ENCODE measurements at regions not wholly inside any gene's neighbourhood (a gene's known extent, or its start where the extent isn't known, plus 50 kb on each side); places are given as distances from the start of the nearest gene placed in this dataset.
"Not testable (repeated sequence)": the region's sequence is repeated elsewhere in the genome, so short reads cannot be mapped to it uniquely, and the experiment has no call there.

DNA sequence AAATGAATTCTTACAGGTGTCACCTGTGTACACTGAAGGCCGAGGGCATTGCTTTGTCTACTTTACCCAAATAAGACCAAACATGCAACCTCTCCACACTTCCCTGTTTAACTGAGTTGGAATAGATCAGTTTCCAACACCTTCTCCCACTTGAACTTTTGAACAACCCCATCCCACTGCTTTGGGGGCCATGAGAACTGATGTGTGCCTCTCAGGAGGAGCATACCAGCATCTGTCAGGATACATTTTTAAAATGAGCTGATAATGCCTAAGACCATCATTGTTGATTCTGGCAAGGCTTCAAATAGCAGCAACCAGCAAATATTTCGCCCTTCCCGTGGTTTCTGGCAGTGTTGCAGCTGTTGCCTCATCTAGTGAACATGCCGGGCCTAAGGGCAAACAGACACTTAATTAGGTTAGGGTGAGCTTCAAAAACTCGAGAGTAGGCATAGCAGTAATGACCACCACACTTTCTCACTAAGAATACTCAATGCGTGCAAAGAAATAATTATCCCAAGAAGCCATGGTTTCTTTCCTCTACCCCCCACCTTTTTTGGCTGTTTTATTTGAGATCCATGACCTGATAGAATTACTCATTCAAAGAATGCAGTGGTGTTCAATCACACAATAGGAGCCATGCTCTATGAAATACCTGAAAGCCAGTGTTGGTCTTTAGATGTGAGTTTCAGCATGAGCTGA, 63.7 kb downstream of the MAP10 start:
- Histone ChIP-seq H3K9ac (ENCODE audit: low read length) (no peak overlapping the region), H3K4me1 (ENCODE audit: low read length) (no peaks in the 10 kb centered on the region), H3K36me3 (replicated peaks; ENCODE audit: low read depth, low read length) (no peaks in the 10 kb centered on the region), H3K79me2 (ENCODE audit: low read length) (no peaks in the 10 kb centered on the region), H3K9me3 (ENCODE audit: insufficient read depth, low read length) (no peaks in the 10 kb centered on the region), H4K20me1 (ENCODE audit: insufficient read depth, low read length) (no peaks in the 10 kb centered on the region), H2AFZ (ENCODE audit: low read depth, low read length) (no peak overlapping the region), H3K4me2 (ENCODE audit: low read length) (no peak overlapping the region), H3K4me3 (ENCODE audit: low read length) (no peak overlapping the region), H3K27me3 (ENCODE audit: low read depth, low read length) (peaks cover 8% of the 10 kb centered on the region; the same call in 1 of the 2 replicates), H3K27ac (ENCODE audit: low read length) (no peak overlapping the region)
- TF ChIP-seq CTCF (IDR thresholded peaks at IDR 0.05; ENCODE audit: low read depth, low read length) (no peak), EZH2phosphoT487 (IDR thresholded peaks at IDR 0.05; ENCODE audit: low read depth) (no peak)

- not testable (repeated sequence) for H3K27ac ChIP-seq (ENCODE audit: low read length); H3K4me1 ChIP-seq (ENCODE audit: low read length); H3K9ac ChIP-seq (ENCODE audit: low read length); H3K79me2 ChIP-seq (ENCODE audit: low read length); H3K9me3 ChIP-seq (ENCODE audit: insufficient read depth, low read length); H3K4me3 ChIP-seq (ENCODE audit: low read length); H2AFZ ChIP-seq (ENCODE audit: low read depth, low read length); H4K20me1 ChIP-seq (ENCODE audit: insufficient read depth, low read length); H3K4me2 ChIP-seq (ENCODE audit: low read length); H3K36me3 ChIP-seq (replicated peaks; ENCODE audit: low read depth, low read length); H3K27me3 ChIP-seq (ENCODE audit: low read depth, low read length)
Observed at GRCh38 chr1:232871291-232871969, 66.2 kb downstream of the MAP10 start.

DNA sequence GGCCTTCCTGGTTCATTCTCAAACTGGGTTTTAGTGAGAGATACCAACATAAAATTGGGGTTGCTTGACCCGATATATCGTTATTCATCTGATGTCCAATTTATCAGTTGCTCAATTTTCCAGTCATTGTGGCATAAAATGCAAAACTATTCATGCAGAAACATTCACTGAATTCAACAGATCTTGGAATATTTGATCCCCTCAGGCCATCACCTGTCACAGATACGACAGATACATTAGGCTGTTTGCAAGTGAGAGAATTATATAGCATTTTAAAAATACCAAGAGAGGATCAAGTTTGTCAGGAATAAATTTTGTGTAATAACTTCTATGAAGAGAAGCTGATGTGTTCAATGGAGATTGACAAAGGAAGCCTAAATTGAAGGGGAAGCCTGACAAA, 67.1 kb downstream of the MAP10 start:
- Histone ChIP-seq H3K4me3 (ENCODE audit: low read length) (no peak overlapping the region), H3K27me3 (ENCODE audit: low read depth, low read length) (no peaks in the 10 kb centered on the region), H3K4me2 (ENCODE audit: low read length) (no peak overlapping the region), H3K9me3 (ENCODE audit: insufficient read depth, low read length) (no peaks in the 10 kb centered on the region), H3K9ac (ENCODE audit: low read length) (no peak overlapping the region), H3K36me3 (replicated peaks; ENCODE audit: low read depth, low read length) (no peaks in the 10 kb centered on the region), H4K20me1 (ENCODE audit: insufficient read depth, low read length) (no peaks in the 10 kb centered on the region), H3K27ac (ENCODE audit: low read length) (no peak overlapping the region), H3K79me2 (ENCODE audit: low read length) (no peaks in the 10 kb centered on the region), H2AFZ (ENCODE audit: low read depth, low read length) (no peak overlapping the region), H3K4me1 (ENCODE audit: low read length) (peaks cover 3% of the 10 kb centered on the region)
- no peak for TF ChIP-seq CTCF (IDR thresholded peaks at IDR 0.05; ENCODE audit: low read depth, low read length)
- no peak for TF ChIP-seq EZH2phosphoT487 (IDR thresholded peaks at IDR 0.05; ENCODE audit: low read depth)

GRCh38 chr1:232872738-232873137, 67.5 kb downstream of the MAP10 start:
- H3K27ac ChIP-seq (ENCODE audit: low read length): no peak overlapping the region
- H3K9me3 ChIP-seq (ENCODE audit: insufficient read depth, low read length): no peaks in the 10 kb centered on the region
- H3K27me3 ChIP-seq (ENCODE audit: low read depth, low read length): no peaks in the 10 kb centered on the region
- H3K36me3 ChIP-seq (replicated peaks; ENCODE audit: low read depth, low read length): no peaks in the 10 kb centered on the region
- no peaks in the 10 kb centered on the region for H4K20me1 ChIP-seq (ENCODE audit: insufficient read depth, low read length)
- H3K4me2 ChIP-seq (ENCODE audit: low read length): no peak overlapping the region
- no peaks in the 10 kb centered on the region for H3K79me2 ChIP-seq (ENCODE audit: low read length)
- no peak overlapping the region for H3K4me3 ChIP-seq (ENCODE audit: low read length)
- no peak overlapping the region for H3K9ac ChIP-seq (ENCODE audit: low read length)
- H2AFZ ChIP-seq (ENCODE audit: low read depth, low read length): no peak overlapping the region
- no peak for TF ChIP-seq CTCF (IDR thresholded peaks at IDR 0.05; ENCODE audit: low read depth, low read length)
- no peak for TF ChIP-seq EZH2phosphoT487 (IDR thresholded peaks at IDR 0.05; ENCODE audit: low read depth)
- H3K4me1 ChIP-seq (ENCODE audit: low read length): peaks cover 7% of the 10 kb centered on the region

All from OCI-LY3 (cell line).